Activated CD4-positive, CD25-positive, alpha-beta regulatory T cell (primary cell): ENCODE measurements at regions not wholly inside any gene's neighbourhood (a gene's known extent, or its start where the extent isn't known, plus 50 kb on each side); places are given as distances from the start of the nearest gene placed in this dataset.
"Not testable (repeated sequence)": the region's sequence is repeated elsewhere in the genome, so short reads cannot be mapped to it uniquely, and the experiment has no call there.

ENCODE experiments used
- DNase-seq, 4 experiments: peaks; one replicate each; lab custom pipeline; 2025; lab: John Stamatoyannopoulos, UW

- DNase-seq: not testable (repeated sequence)
These were observed 350.1 kb downstream of the NSUN3 start for GRCh38 chr3:94412936-94413335.

GRCh38 chr3:94413336-94414108 is 350.7 kb downstream of the NSUN3 start:
- DNase-seq: no peak

- DNase-seq: no peak
These were observed 351.6 kb downstream of the NSUN3 start for GRCh38 chr3:94414418-94414817.

GRCh38 chr3:94416768-94417167 is 353.9 kb downstream of the NSUN3 start:
- no peak for DNase-seq

- DNase-seq: no peak
These were observed 355.1 kb downstream of the NSUN3 start for GRCh38 chr3:94417963-94418455.

GRCh38 chr3:94420931-94421330 is 358.1 kb downstream of the NSUN3 start:
- no peak for DNase-seq

GRCh38 chr3:94423578-94423977 is 360.7 kb downstream of the NSUN3 start:
- DNase-seq: no peak

GRCh38 chr3:94429517-94429916 is 366.7 kb downstream of the NSUN3 start:
- no peak for DNase-seq

GRCh38 chr3:94431876-94432570 is 369.2 kb downstream of the NSUN3 start:
- DNase-seq: no peak

GRCh38 chr3:94433811-94434210 is 370.9 kb downstream of the NSUN3 start:
- no peak for DNase-seq

- DNase-seq: no peak
These were observed 378.1 kb downstream of the NSUN3 start for GRCh38 chr3:94440767-94441493.

GRCh38 chr3:94441494-94441847 is 378.6 kb downstream of the NSUN3 start:
- DNase-seq: no peak

- no peak for DNase-seq
These were observed 391.0 kb downstream of the NSUN3 start for GRCh38 chr3:94453864-94454263.

- no peak for DNase-seq
These were observed 396.3 kb downstream of the NSUN3 start for GRCh38 chr3:94459167-94459566.

- DNase-seq: no peak
These were observed 398.1 kb downstream of the NSUN3 start for GRCh38 chr3:94460931-94461330.

GRCh38 chr3:94462931-94463330 is 400.1 kb downstream of the NSUN3 start:
- DNase-seq: no peak

- DNase-seq: no peak
These were observed 409.6 kb downstream of the NSUN3 start for GRCh38 chr3:94472511-94472910.

- no peak for DNase-seq
These were observed 418.5 kb downstream of the NSUN3 start for GRCh38 chr3:94481226-94481898.

- DNase-seq: no peak
These were observed 419.8 kb downstream of the NSUN3 start for GRCh38 chr3:94482686-94483085.

- no peak for DNase-seq
These were observed 420.5 kb downstream of the NSUN3 start for GRCh38 chr3:94483403-94483802.

- DNase-seq: no peak
These were observed 432.1 kb downstream of the NSUN3 start for GRCh38 chr3:94494992-94495391.

GRCh38 chr3:94500146-94500545 is 437.3 kb downstream of the NSUN3 start:
- no peak for DNase-seq
